ENCODE measurements at regions not wholly inside any gene's neighbourhood (a gene's known extent, or its start where the extent isn't known, plus 50 kb on each side); places are given as distances from the start of the nearest gene placed in this dataset.

DNA sequence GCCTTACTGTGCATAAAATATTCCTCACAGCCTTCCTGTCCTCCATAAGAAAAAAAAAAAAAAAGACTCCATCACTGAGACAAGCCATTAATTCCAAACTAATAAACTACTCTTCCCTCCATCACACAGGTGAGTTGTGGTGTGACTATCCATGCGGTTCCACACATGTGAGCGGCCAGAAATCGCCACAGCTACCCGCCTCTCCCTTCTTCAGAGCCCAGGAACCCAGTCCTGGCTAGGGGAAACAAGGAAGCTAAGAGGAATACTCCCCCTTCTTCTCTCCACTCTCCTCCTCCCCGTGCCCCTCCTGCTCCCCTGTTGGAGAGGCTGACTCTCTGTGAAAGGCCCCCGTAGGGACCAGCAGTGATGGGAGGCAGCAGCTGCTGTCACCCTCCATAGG, 128.6 kb upstream of the ARID1B start:
- no peak for TF ChIP-seq GATA2 (IDR thresholded peaks at IDR 0.05; ENCODE audit: low read depth, low read length)
- TF ChIP-seq GATA3 (IDR thresholded peaks at IDR 0.05; ENCODE audit: low read depth, low read length), result no peak
